H9 (cell line): ENCODE measurements at regions not wholly inside any gene's neighbourhood (a gene's known extent, or its start where the extent isn't known, plus 50 kb on each side); places are given as distances from the start of the nearest gene placed in this dataset.
A peak's percentile ranks its signal among the peaks of the same experiment; 100 is the strongest.

Source experiments
- DNase-seq: peaks from one replicate; pipeline ENCODE4 v3.0.0-alpha.2; 2017
- H2AFZ ChIP-seq: one replicate; pipeline ENCODE4 v1.6.1; 2013; ENCODE audit warnings: mild to moderate bottlenecking, low read length, control low read depth, moderate library complexity
- H2AK5ac ChIP-seq: 2 replicates; pipeline ENCODE4 v1.6.1; 2013; ENCODE audit warnings: low read length, control low read depth, mixed read lengths; ENCODE audit not compliant: insufficient read length
- H2BK120ac ChIP-seq: one replicate; pipeline ENCODE4 v1.6.1; 2013; ENCODE audit warnings: low read depth, mild to moderate bottlenecking, low read length, control low read depth, inconsistent platforms; ENCODE audit not compliant: poor library complexity, severe bottlenecking
- H2BK12ac ChIP-seq: 2 replicates; pipeline ENCODE4 v1.6.1; 2013; ENCODE audit warnings: low read length, control low read depth, mixed read lengths, low read depth; ENCODE audit not compliant: insufficient read length
- H2BK15ac ChIP-seq: 2 replicates; pipeline ENCODE4 v1.6.1; 2013; ENCODE audit warnings: low read depth, low read length, control low read depth
- H2BK20ac ChIP-seq: one replicate; pipeline ENCODE4 v1.6.1; 2013; ENCODE audit warnings: low read depth, mild to moderate bottlenecking, low read length, control low read depth, inconsistent platforms; ENCODE audit not compliant: poor library complexity, severe bottlenecking
- H2BK5ac ChIP-seq: 2 replicates; pipeline ENCODE4 v1.6.1; 2013; ENCODE audit warnings: low read length, control low read depth, mixed read lengths; ENCODE audit not compliant: insufficient read length
- H3K14ac ChIP-seq: 2 replicates; pipeline ENCODE4 v1.6.1; 2013; ENCODE audit warnings: low read length, control low read depth; ENCODE audit not compliant: insufficient read depth
- H3K18ac ChIP-seq: 2 replicates; pipeline ENCODE4 v1.6.1; 2013; ENCODE audit warnings: low read depth, mild to moderate bottlenecking, mixed read lengths, low read length, control low read depth; ENCODE audit not compliant: insufficient read length
- H3K23ac ChIP-seq: 2 replicates; pipeline ENCODE4 v1.6.1; 2013; ENCODE audit warnings: low read length, control low read depth, mixed read lengths, low read depth; ENCODE audit not compliant: insufficient read length
- H3K23me2 ChIP-seq: 2 replicates; pipeline ENCODE4 v1.6.1; 2013; ENCODE audit warnings: low read depth, mild to moderate bottlenecking, mixed read lengths, low read length, control low read depth; ENCODE audit not compliant: insufficient read length, poor library complexity, severe bottlenecking
- H3K27ac ChIP-seq: 2 replicates; pipeline ENCODE4 v1.5.1; 2013; ENCODE audit warnings: low read length, control low read depth, mixed read lengths, low read depth; ENCODE audit not compliant: insufficient read length
- H3K27me3 ChIP-seq: 2 replicates; pipeline ENCODE4 v1.6.1; 2013; ENCODE audit warnings: low read length, control low read depth, inconsistent platforms; ENCODE audit not compliant: insufficient read depth
- H3K4ac ChIP-seq: 2 replicates; pipeline ENCODE4 v1.6.1; 2013; ENCODE audit warnings: low read depth, mild to moderate bottlenecking, control low read depth, inconsistent platforms, low read length, moderate library complexity
- H3K4me1 ChIP-seq: 2 replicates; pipeline ENCODE4 v1.6.1; 2013; ENCODE audit warnings: low read length, control low read depth, inconsistent platforms; ENCODE audit not compliant: insufficient read depth
- H3K4me2 ChIP-seq: 2 replicates; pipeline ENCODE4 v1.6.1; 2013; ENCODE audit warnings: low read length, control low read depth, mixed read lengths; ENCODE audit not compliant: insufficient read length, insufficient read depth
- H3K56ac ChIP-seq: 2 replicates; pipeline ENCODE4 v1.6.1; 2013; ENCODE audit warnings: low read depth, mild to moderate bottlenecking, mixed read lengths, low read length, control low read depth; ENCODE audit not compliant: insufficient read length
- H3K79me1 ChIP-seq: 2 replicates; pipeline ENCODE4 v1.6.1; 2013; ENCODE audit warnings: low read depth, mild to moderate bottlenecking, moderate library complexity, low read length, control low read depth, inconsistent platforms; ENCODE audit not compliant: insufficient read depth, poor library complexity, severe bottlenecking
- H3K79me2 ChIP-seq: 2 replicates; pipeline ENCODE4 v1.6.1; 2013; ENCODE audit warnings: low read length, control low read depth, inconsistent platforms; ENCODE audit not compliant: insufficient read depth
- H3K9ac ChIP-seq: 2 replicates; pipeline ENCODE4 v1.6.1; 2013; ENCODE audit warnings: low read length, control low read depth, mixed read lengths; ENCODE audit not compliant: insufficient read length; ENCODE audit errors: extremely low read depth
- H3K9me3 ChIP-seq: one replicate; pipeline ENCODE4 v1.6.1; 2013; ENCODE audit warnings: low read depth, low read length, inconsistent platforms; ENCODE audit not compliant: control insufficient read depth
- H3T11ph ChIP-seq: one replicate; pipeline ENCODE4 v1.6.1; 2013; ENCODE audit warnings: mild to moderate bottlenecking, low read length, control low read depth, inconsistent platforms
- H4K20me1 ChIP-seq: one replicate; pipeline ENCODE4 v1.6.1; 2013; ENCODE audit not compliant: control insufficient read depth, insufficient read length, insufficient read depth
- H4K5ac ChIP-seq: 2 replicates; pipeline ENCODE4 v1.6.1; 2013; ENCODE audit warnings: low read depth, mild to moderate bottlenecking, mixed read lengths, low read length, control low read depth; ENCODE audit not compliant: insufficient read length
- H4K8ac ChIP-seq: replicated peaks from 2 replicates; pipeline ENCODE4 v1.6.1; 2013; ENCODE audit warnings: low read length, control low read depth, mixed read lengths, low read depth; ENCODE audit not compliant: insufficient read length
- H4K91ac ChIP-seq: 2 replicates; pipeline ENCODE4 v1.6.1; 2013; ENCODE audit warnings: low read depth, mild to moderate bottlenecking, moderate library complexity, mixed read lengths, low read length, control low read depth; ENCODE audit not compliant: insufficient read length
- H3K27ac Mint-ChIP-seq, 3 experiments: 2 replicates in 2 of 3; 3 replicates in 1 of 3; pipeline ENCODE4 v1.8.0; 2020 to 2021; ENCODE audit warnings: mixed read lengths in 3 of 3, mild to moderate bottlenecking in 1 of 3, moderate library complexity in 1 of 3
- H3K27me3 Mint-ChIP-seq: 2 replicates; pipeline ENCODE4 v1.8.0; 2021; ENCODE audit warnings: low read depth, mild to moderate bottlenecking, moderate library complexity, mixed read lengths
- H3K36me3 Mint-ChIP-seq, 3 experiments: 2 replicates in 2 of 3; 3 replicates in 1 of 3; pipeline ENCODE4 v1.8.0; 2020 to 2021; ENCODE audit warnings: low read depth in 3 of 3, mixed read lengths in 3 of 3; ENCODE audit not compliant: insufficient read depth in 1 of 3
- H3K4me1 Mint-ChIP-seq, 2 experiments: 2 replicates each; pipeline ENCODE4 v1.8.0; 2020; ENCODE audit warnings: mixed read lengths in 2 of 2
- H3K4me3 Mint-ChIP-seq, 2 experiments: 2 replicates in 1 of 2; 3 replicates in 1 of 2; pipeline ENCODE4 v1.8.0; 2020 to 2021; ENCODE audit warnings: mild to moderate bottlenecking in 2 of 2, mixed read lengths in 2 of 2, moderate library complexity in 1 of 2
- H3K9me3 Mint-ChIP-seq, 2 experiments: 2 replicates in 1 of 2; 3 replicates in 1 of 2; pipeline ENCODE4 v1.8.0; 2020; ENCODE audit warnings: mild to moderate bottlenecking in 2 of 2, mixed read lengths in 2 of 2, moderate library complexity in 1 of 2
- WGBS: extraction: QIAGEN DNeasy Blood & Tissue Kit; methylation state at CpG from one replicate; pipeline ENCODE4 v1.1.7; 2013; ENCODE audit warnings: missing lambda C conversion rate, low lambda C conversion rate, mixed read lengths; ENCODE audit not compliant: insufficient read length; ENCODE audit errors: extremely low coverage; 5-methylcytosine and 5-hydroxymethylcytosine counted together
- TF ChIP-seq, protein P1 (sequence below): fragments of 200-600 bp; sonication (generic); conservative IDR thresholded peaks from 3 replicates; pipeline ENCODE4 v1.8.0; 2021; ENCODE audit warnings: antibody characterized with exemption, mild to moderate bottlenecking

DNA sequence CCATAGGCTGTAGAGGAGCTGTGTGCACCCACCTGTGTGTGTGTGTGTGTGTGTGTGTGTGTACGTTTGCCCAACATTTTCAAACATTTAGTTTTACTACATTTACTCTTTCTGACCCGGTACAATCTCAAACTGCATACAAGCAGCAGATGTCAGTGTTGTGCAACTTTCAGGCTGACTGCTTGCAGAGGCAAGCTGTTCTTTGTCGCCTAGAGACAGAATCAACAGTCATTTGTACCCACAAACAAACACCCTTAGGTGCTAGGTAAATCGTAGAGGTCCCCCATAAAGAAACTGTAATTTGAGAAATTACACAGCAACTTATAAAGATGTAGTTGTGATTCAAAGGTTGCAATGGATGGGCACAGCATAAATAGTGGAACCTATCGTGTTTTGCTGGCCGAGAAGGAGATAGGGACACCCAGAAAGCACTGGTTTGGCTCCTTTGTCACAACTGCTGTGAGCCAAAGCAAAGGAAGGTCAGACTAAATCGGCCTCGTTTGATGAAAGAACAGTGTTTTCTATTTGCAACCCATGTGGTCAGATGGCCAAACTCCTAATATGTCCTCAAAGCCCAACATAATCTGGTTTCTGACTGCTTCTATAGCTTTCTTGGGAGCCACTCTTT is 478.4 kb downstream of the TOX3 start:
- Histone ChIP-seq H2BK120ac (no peak overlapping the region), H2AFZ (no peak overlapping the region), H3K4me1 (no peaks in the 10 kb centered on the region), H3K23ac (no peak overlapping the region), H2BK5ac (no peak overlapping the region), H4K5ac (no peak overlapping the region), H2BK20ac (no peak overlapping the region), H2BK15ac (no peak overlapping the region), H3K4ac (no peak overlapping the region), H3K56ac (no peak overlapping the region), H3K9me3 (no peaks in the 10 kb centered on the region), H3K14ac (no peak overlapping the region), H2BK12ac (peak overlapping the region; percentile 95), H3K18ac (peak overlapping the region; percentile 39), H4K91ac (no peak overlapping the region), H4K20me1 (no peaks in the 10 kb centered on the region), H2AK5ac (no peak overlapping the region), H3K9ac (no peak overlapping the region), H3K27ac (no peak overlapping the region), H3K79me2 (no peaks in the 10 kb centered on the region), H3K27me3 (no peaks in the 10 kb centered on the region), H3K4me2 (no peak overlapping the region), H4K8ac (no peak overlapping the region), H3T11ph (no peak overlapping the region), H3K23me2 (no peaks in the 10 kb centered on the region), H3K79me1 (no peaks in the 10 kb centered on the region)
- peaks cover 0 to 15% (median 3%) of the 10 kb centered on the region in 3 experiments; a peak in 3 of 7 replicates for H3K36me3 Mint-ChIP-seq
- no peaks in the 10 kb centered on the region for H3K27me3 Mint-ChIP-seq
- H3K27ac Mint-ChIP-seq = peak overlapping the region in 1 of 3 experiments; percentile 2; a peak in 1 of 7 replicates
- no CpG with 5 or more reads among the region's 8 CpGs for WGBS
- peaks cover 2 to 5% of the 10 kb centered on the region in 2 experiments for H3K4me1 Mint-ChIP-seq
- TF ChIP-seq, protein P1, sequence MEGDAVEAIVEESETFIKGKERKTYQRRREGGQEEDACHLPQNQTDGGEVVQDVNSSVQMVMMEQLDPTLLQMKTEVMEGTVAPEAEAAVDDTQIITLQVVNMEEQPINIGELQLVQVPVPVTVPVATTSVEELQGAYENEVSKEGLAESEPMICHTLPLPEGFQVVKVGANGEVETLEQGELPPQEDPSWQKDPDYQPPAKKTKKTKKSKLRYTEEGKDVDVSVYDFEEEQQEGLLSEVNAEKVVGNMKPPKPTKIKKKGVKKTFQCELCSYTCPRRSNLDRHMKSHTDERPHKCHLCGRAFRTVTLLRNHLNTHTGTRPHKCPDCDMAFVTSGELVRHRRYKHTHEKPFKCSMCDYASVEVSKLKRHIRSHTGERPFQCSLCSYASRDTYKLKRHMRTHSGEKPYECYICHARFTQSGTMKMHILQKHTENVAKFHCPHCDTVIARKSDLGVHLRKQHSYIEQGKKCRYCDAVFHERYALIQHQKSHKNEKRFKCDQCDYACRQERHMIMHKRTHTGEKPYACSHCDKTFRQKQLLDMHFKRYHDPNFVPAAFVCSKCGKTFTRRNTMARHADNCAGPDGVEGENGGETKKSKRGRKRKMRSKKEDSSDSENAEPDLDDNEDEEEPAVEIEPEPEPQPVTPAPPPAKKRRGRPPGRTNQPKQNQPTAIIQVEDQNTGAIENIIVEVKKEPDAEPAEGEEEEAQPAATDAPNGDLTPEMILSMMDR = peak; percentile 77
- no peak overlapping the region for H3K4me3 Mint-ChIP-seq
- DNase-seq = peak; percentile 53
- H3K9me3 Mint-ChIP-seq = peaks cover 7 to 11% of the 10 kb centered on the region in 2 experiments; a peak in 3 of 5 replicates
